OCI-LY1 (cell line): ENCODE measurements at regions not wholly inside any gene's neighbourhood (a gene's known extent, or its start where the extent isn't known, plus 50 kb on each side); places are given as distances from the start of the nearest gene placed in this dataset.

ENCODE experiments used
- H2AFZ ChIP-seq: fragments of 200-600 bp; sonication (generic), shearing (Covaris generic); 2 replicates; pipeline ENCODE4 v1.6.0; 2014; ENCODE audit warnings: antibody characterized with exemption, mild to moderate bottlenecking, low read length
- H3F3A ChIP-seq: fragments of 200-600 bp; sonication (generic), shearing (Covaris generic); 2 replicates; pipeline ENCODE4 v1.6.0; 2014; ENCODE audit warnings: mild to moderate bottlenecking, antibody characterized with exemption, low read length, moderate library complexity; ENCODE audit not compliant: insufficient read depth
- H3K27ac ChIP-seq: fragments of 200-600 bp; sonication (generic); 2 replicates; pipeline ENCODE4 v1.5.1; 2014; ENCODE audit warnings: low read length, mixed run types, mild to moderate bottlenecking, low read depth; ENCODE audit not compliant: poor library complexity, severe bottlenecking
- H3K27me3 ChIP-seq: fragments of 200-600 bp; sonication (generic); 2 replicates; pipeline ENCODE4 v1.6.0; 2014; ENCODE audit warnings: antibody characterized with exemption, mild to moderate bottlenecking, low read length, moderate library complexity; ENCODE audit not compliant: insufficient read depth
- H3K36me3 ChIP-seq: fragments of 200-600 bp; sonication (generic); 2 replicates; pipeline ENCODE4 v1.6.1; 2014; ENCODE audit warnings: mild to moderate bottlenecking, antibody characterized with exemption, low read length, moderate library complexity, mixed read lengths; ENCODE audit not compliant: insufficient read depth
- H3K4me1 ChIP-seq: fragments of 200-600 bp; sonication (generic); 2 replicates; pipeline ENCODE4 v1.5.1; 2014; ENCODE audit warnings: mild to moderate bottlenecking, low read length, moderate library complexity; ENCODE audit not compliant: insufficient read depth, severe bottlenecking
- H3K4me2 ChIP-seq: fragments of 200-600 bp; sonication (generic), shearing (Covaris generic); 2 replicates; pipeline ENCODE4 v1.6.1; 2014; ENCODE audit warnings: low read length
- H3K4me3 ChIP-seq: fragments of 200-600 bp; sonication (generic); 2 replicates; pipeline ENCODE4 v1.5.1; 2014; ENCODE audit warnings: low read length, low read depth, mild to moderate bottlenecking, mixed read lengths; ENCODE audit not compliant: poor library complexity, severe bottlenecking
- H3K79me2 ChIP-seq: fragments of 200-600 bp; shearing (Covaris generic); 2 replicates; pipeline ENCODE4 v1.6.1; 2016; ENCODE audit warnings: mixed run types, low read length, mixed read lengths; ENCODE audit not compliant: insufficient read depth
- H3K9ac ChIP-seq: fragments of 200-600 bp; sonication (generic), shearing (Covaris generic); 2 replicates; pipeline ENCODE4 v1.6.1; 2014; ENCODE audit warnings: mild to moderate bottlenecking, low read length, mixed read lengths
- H3K9me2 ChIP-seq: fragments of 200-600 bp; sonication (generic), shearing (Covaris generic); 2 replicates; pipeline ENCODE4 v1.6.1; 2014; ENCODE audit warnings: low read depth, mild to moderate bottlenecking, low read length, mixed read lengths
- H3K9me3 ChIP-seq: fragments of 200-600 bp; shearing (Covaris generic); 2 replicates; pipeline ENCODE4 v1.6.1; 2014; ENCODE audit warnings: low read length, mixed read lengths
- H4K20me1 ChIP-seq: fragments of 200-600 bp; sonication (generic), shearing (Covaris generic); 2 replicates; pipeline ENCODE4 v1.6.0; 2016; ENCODE audit warnings: mild to moderate bottlenecking, low read length; ENCODE audit not compliant: insufficient read depth
- CTCF ChIP-seq: fragments of 200-600 bp; sonication (generic), shearing (Covaris generic); IDR thresholded peaks from 2 replicates; pipeline ENCODE4 v1.5.1; 2017; ENCODE audit warnings: mild to moderate bottlenecking, antibody characterized with exemption, low read length, moderate library complexity, mixed read lengths
- EZH2 ChIP-seq: fragments of 200-600 bp; sonication (generic), shearing (Covaris generic); IDR thresholded peaks from 2 replicates; pipeline ENCODE4 v1.8.0; 2017; ENCODE audit warnings: borderline replicate concordance, mixed run types, mild to moderate bottlenecking, antibody characterized with exemption, low read length, moderate library complexity, mixed read lengths

- no peak overlapping the region for H2AFZ ChIP-seq
- H3K4me2 ChIP-seq = no peak overlapping the region
- H3K79me2 ChIP-seq = no peaks in the 10 kb centered on the region
- H3K9me3 ChIP-seq = no peaks in the 10 kb centered on the region
- H3K4me3 ChIP-seq = no peak overlapping the region
- no peak overlapping the region for H3K27ac ChIP-seq
- H3K36me3 ChIP-seq = no peaks in the 10 kb centered on the region
- H4K20me1 ChIP-seq = no peaks in the 10 kb centered on the region
- no peak overlapping the region for H3K9ac ChIP-seq
- no peaks in the 10 kb centered on the region for H3K4me1 ChIP-seq
- TF ChIP-seq EZH2 = no peak
- no peak for TF ChIP-seq CTCF
- H3K27me3 ChIP-seq = no peaks in the 10 kb centered on the region
- no peaks in the 10 kb centered on the region for H3F3A ChIP-seq
- no peaks in the 10 kb centered on the region for H3K9me2 ChIP-seq
Observed at GRCh38 chr1:58310469-58310868, 236.1 kb downstream of the OMA1 start.

- H3K4me2 ChIP-seq = no peak overlapping the region
- no peak overlapping the region for H3K27ac ChIP-seq
- H3K4me3 ChIP-seq = no peak overlapping the region
- H2AFZ ChIP-seq = no peak overlapping the region
- no peaks in the 10 kb centered on the region for H3K79me2 ChIP-seq
- H3K27me3 ChIP-seq = no peaks in the 10 kb centered on the region
- no peaks in the 10 kb centered on the region for H3F3A ChIP-seq
- H3K9me3 ChIP-seq = no peaks in the 10 kb centered on the region
- H4K20me1 ChIP-seq = no peaks in the 10 kb centered on the region
- no peaks in the 10 kb centered on the region for H3K4me1 ChIP-seq
- H3K36me3 ChIP-seq = no peaks in the 10 kb centered on the region
- H3K9ac ChIP-seq = no peak overlapping the region
- H3K9me2 ChIP-seq = no peaks in the 10 kb centered on the region
- TF ChIP-seq EZH2 = no peak
- TF ChIP-seq CTCF = no peak
Observed at GRCh38 chr1:58308206-58308605, 238.3 kb downstream of the OMA1 start.

GRCh38 chr1:58307431-58307830, 239.1 kb downstream of the OMA1 start:
- Histone ChIP-seq H3K9me2 (no peaks in the 10 kb centered on the region), H3K4me2 (no peak overlapping the region), H3K9ac (no peak overlapping the region), H3K4me1 (no peaks in the 10 kb centered on the region), H2AFZ (no peak overlapping the region), H3K79me2 (no peaks in the 10 kb centered on the region), H4K20me1 (no peaks in the 10 kb centered on the region), H3K27ac (no peak overlapping the region), H3K4me3 (no peak overlapping the region), H3F3A (no peaks in the 10 kb centered on the region), H3K36me3 (no peaks in the 10 kb centered on the region), H3K27me3 (no peaks in the 10 kb centered on the region), H3K9me3 (no peaks in the 10 kb centered on the region)
- TF ChIP-seq EZH2 (no peak), CTCF (no peak)
